HL-60 (cell line): ENCODE measurements at regions not wholly inside any gene's neighbourhood (a gene's known extent, or its start where the extent isn't known, plus 50 kb on each side); places are given as distances from the start of the nearest gene placed in this dataset.

Experiments
- DNase-seq, 2 experiments: peaks; one replicate each; pipeline ENCODE4 v3.0.0-alpha.2; 2010 to 2020; ENCODE audit warnings: low read depth in 1 of 2, low spot score in 1 of 2
- H3K27ac ChIP-seq: fragments of 250-450 bp; sonication (Bioruptor Pico); replicated peaks from 2 replicates; pipeline ENCODE4 v1.5.1; 2020; ENCODE audit warnings: mild to moderate bottlenecking, moderate library complexity
- H3K27me3 ChIP-seq: fragments of 250-450 bp; sonication (Bioruptor Pico); 2 replicates; pipeline ENCODE4 v1.5.1; 2021; ENCODE audit warnings: mild to moderate bottlenecking, moderate library complexity; ENCODE audit not compliant: insufficient read depth, poor library complexity, severe bottlenecking
- H3K4me3 ChIP-seq: replicated peaks from 2 replicates; pipeline ENCODE4 v1.5.1; 2011; ENCODE audit warnings: mild to moderate bottlenecking, control low read depth, low read length; ENCODE audit not compliant: insufficient read depth
- CTCF ChIP-seq: IDR thresholded peaks from one replicate; pipeline ENCODE4 v1.5.1; 2011; ENCODE audit warnings: low read length, control low read depth, inconsistent platforms; ENCODE audit not compliant: insufficient read depth
- GABPA ChIP-seq: IDR thresholded peaks from 2 replicates; pipeline ENCODE4 v1.6.1; 2012; ENCODE audit warnings: low read depth
- POLR2AphosphoS5 ChIP-seq: IDR thresholded peaks from 2 replicates; pipeline ENCODE4 v1.6.1; 2012; ENCODE audit warnings: low read depth
- REST ChIP-seq: IDR thresholded peaks from 2 replicates; pipeline ENCODE4 v1.6.1; 2012; ENCODE audit warnings: low read depth; ENCODE audit not compliant: insufficient replicate concordance
- SPI1 ChIP-seq: IDR thresholded peaks from 2 replicates; pipeline ENCODE4 v1.6.1; 2012; ENCODE audit warnings: low read depth, mild to moderate bottlenecking, borderline replicate concordance

GRCh38 chr15:66859688-66860253 lies 157.7 kb downstream of the SMAD6 start:
- TF ChIP-seq SPI1 (no peak), CTCF (no peak), REST (no peak), GABPA (no peak), POLR2AphosphoS5 (no peak)
- Histone ChIP-seq H3K27me3 (no peaks in the 10 kb centered on the region), H3K4me3 (no peak overlapping the region), H3K27ac (no peak overlapping the region)
- DNase-seq: no peak

GRCh38 chr15:66860844-66861243 lies 158.8 kb downstream of the SMAD6 start:
- no peak for DNase-seq
- Histone ChIP-seq H3K27ac (no peak overlapping the region), H3K4me3 (no peak overlapping the region), H3K27me3 (no peaks in the 10 kb centered on the region)
- TF ChIP-seq GABPA: no peak
- TF ChIP-seq CTCF: no peak
- TF ChIP-seq SPI1: no peak
- no peak for TF ChIP-seq REST
- no peak for TF ChIP-seq POLR2AphosphoS5

- Histone ChIP-seq H3K27me3 (no peaks in the 10 kb centered on the region), H3K27ac (no peak overlapping the region), H3K4me3 (no peak overlapping the region)
- TF ChIP-seq SPI1 (no peak), POLR2AphosphoS5 (no peak), GABPA (no peak), REST (no peak), CTCF (no peak)
- DNase-seq: no peak
Observed at GRCh38 chr15:66862111-66862939, 160.3 kb downstream of the SMAD6 start.
